HEK293 (cell line): ENCODE measurements at regions not wholly inside any gene's neighbourhood (a gene's known extent, or its start where the extent isn't known, plus 50 kb on each side); places are given as distances from the start of the nearest gene placed in this dataset.

Experiments used
- CTCF ChIA-PET: fragments of 350-600 bp; formaldehyde crosslinking; extraction: SDS; loops from one replicate; lab custom pipeline; 2021; ENCODE audit warnings: antibody characterized with exemption; lab: Yijun Ruan, JAX
- POLR2A ChIA-PET: fragments of 300-600 bp; formaldehyde crosslinking; extraction: SDS; loops from one replicate; lab custom pipeline; 2020; ENCODE audit warnings: antibody characterized with exemption, inconsistent platforms; lab: Yijun Ruan, JAX
- H3K27ac ChIP-seq: fragments of 200-500 bp; sonication (Bioruptor generic); 2 replicates; pipeline ENCODE4 v1.5.1; 2014; ENCODE audit warnings: low read depth, low read length, control low read depth, inconsistent platforms; ENCODE audit errors: extremely low read depth
- H3K36me3 ChIP-seq, 2 experiments: fragments of 200-500 bp in 1 of 2; sonication (Bioruptor generic) in 1 of 2; 1 replicate in 1 of 2; 2 replicates in 1 of 2; pipeline ENCODE4 v1.5.1; 2014 to 2017; ENCODE audit warnings: inconsistent platforms in 2 of 2, low read length in 2 of 2; ENCODE audit not compliant: control insufficient read depth in 2 of 2, insufficient read depth in 1 of 2
- H3K4me1 ChIP-seq: fragments of 200-500 bp; sonication (Bioruptor generic); 2 replicates; pipeline ENCODE4 v1.5.1; 2014; ENCODE audit warnings: mild to moderate bottlenecking, low read length, inconsistent platforms; ENCODE audit not compliant: control insufficient read depth, insufficient read depth
- H3K4me3 ChIP-seq: 2 replicates; pipeline ENCODE4 v1.5.1; 2011; ENCODE audit warnings: low read depth, mild to moderate bottlenecking, control low read depth, low read length, moderate library complexity
- H3K9me3 ChIP-seq: fragments of 200-500 bp; sonication (Bioruptor generic); 2 replicates; pipeline ENCODE4 v1.5.1; 2014; ENCODE audit warnings: low read depth, low read length, inconsistent platforms; ENCODE audit not compliant: control insufficient read depth, insufficient read depth
- HOXA7 ChIP-seq: sonication (generic); formaldehyde crosslinking; IDR thresholded peaks from 2 replicates; pipeline ENCODE4 v1.8.1; 2022; ENCODE audit warnings: missing genetic modification reagents, borderline replicate concordance
- HOXC10 ChIP-seq: sonication (generic); formaldehyde crosslinking; IDR thresholded peaks from 2 replicates; pipeline ENCODE4 v1.8.1; 2023; ENCODE audit warnings: mild to moderate bottlenecking, missing genetic modification reagents
- IKZF3 ChIP-seq: fragments of 450-650 bp; IDR thresholded peaks from 2 replicates; pipeline ENCODE4 v1.5.0; 2018; ENCODE audit warnings: missing biosample characterization, mild to moderate bottlenecking, missing genetic modification characterization, moderate library complexity
- REST ChIP-seq: fragments of 450-650 bp; formaldehyde crosslinking; IDR thresholded peaks from 2 replicates; pipeline ENCODE4 v1.5.1; 2016; ENCODE audit warnings: missing biosample characterization, missing genetic modification characterization
- SETDB1 ChIP-seq: IDR thresholded peaks from one replicate; pipeline ENCODE4 v1.6.1; 2017; ENCODE audit warnings: mild to moderate bottlenecking, low read length, moderate library complexity, mixed read lengths; ENCODE audit not compliant: insufficient read length
- SP2 ChIP-seq: fragments of 450-650 bp; formaldehyde crosslinking; IDR thresholded peaks from 2 replicates; pipeline ENCODE4 v1.5.1; 2016; ENCODE audit warnings: missing biosample characterization, missing genetic modification characterization
- TRIM28 ChIP-seq: IDR thresholded peaks from 2 replicates; pipeline ENCODE4 v1.6.1; 2011; ENCODE audit warnings: low read length, control low read depth, borderline replicate concordance
- ZNF133 ChIP-seq: fragments of 450-650 bp; formaldehyde crosslinking; IDR thresholded peaks from 2 replicates; pipeline ENCODE4 v1.5.1; 2016; ENCODE audit warnings: missing biosample characterization, missing genetic modification characterization
- ZNF148 ChIP-seq: fragments of 450-650 bp; formaldehyde crosslinking; IDR thresholded peaks from 2 replicates; pipeline ENCODE4 v1.5.0; 2017; ENCODE audit warnings: missing biosample characterization, missing genetic modification characterization, borderline replicate concordance
- ZNF202 ChIP-seq: fragments of 450-650 bp; formaldehyde crosslinking; IDR thresholded peaks from 2 replicates; pipeline ENCODE4 v1.5.1; 2016; ENCODE audit warnings: missing biosample characterization, missing genetic modification characterization, borderline replicate concordance
- ZNF274 ChIP-seq, 2 experiments: fragments of 200-500 bp in 1 of 2; fragments of 450-650 bp in 1 of 2; sonication (Bioruptor generic) in 1 of 2; formaldehyde crosslinking in 1 of 2; IDR thresholded peaks; 2 replicates each; pipeline versions ENCODE4 v1.5.1 to v1.6.1; 2014 to 2016; ENCODE audit warnings: borderline replicate concordance in 1 of 2, inconsistent platforms in 1 of 2, low read length in 1 of 2, missing biosample characterization in 1 of 2, missing genetic modification characterization in 1 of 2
- ZNF341 ChIP-seq: fragments of 450-650 bp; formaldehyde crosslinking; IDR thresholded peaks from 2 replicates; pipeline ENCODE4; 2016; ENCODE audit warnings: low read depth, missing biosample characterization, missing genetic modification characterization
- ZNF404 ChIP-seq: fragments of 450-650 bp; formaldehyde crosslinking; IDR thresholded peaks from 2 replicates; pipeline ENCODE4 v1.5.1; 2017; ENCODE audit warnings: missing biosample characterization, missing genetic modification characterization
- ZNF416 ChIP-seq: fragments of 450-650 bp; formaldehyde crosslinking; IDR thresholded peaks from 2 replicates; pipeline ENCODE4 v1.5.1; 2016; ENCODE audit warnings: missing biosample characterization, missing genetic modification characterization
- ZNF449 ChIP-seq: fragments of 450-650 bp; formaldehyde crosslinking; IDR thresholded peaks from 2 replicates; pipeline ENCODE4 v1.5.1; 2017; ENCODE audit warnings: missing biosample characterization, mild to moderate bottlenecking, missing genetic modification characterization, moderate library complexity
- ZNF473 ChIP-seq: fragments of 450-650 bp; formaldehyde crosslinking; IDR thresholded peaks from 2 replicates; pipeline ENCODE4 v1.5.1; 2017; ENCODE audit warnings: missing biosample characterization, missing genetic modification characterization
- ZNF513 ChIP-seq: fragments of 450-650 bp; IDR thresholded peaks from 2 replicates; pipeline ENCODE4 v1.5.1; 2018; ENCODE audit warnings: missing biosample characterization, missing genetic modification characterization
- ZNF600 ChIP-seq: fragments of 450-650 bp; formaldehyde crosslinking; IDR thresholded peaks from 2 replicates; pipeline ENCODE4 v1.5.1; 2016; ENCODE audit warnings: missing biosample characterization, missing genetic modification characterization
- ZNF623 ChIP-seq: fragments of 450-650 bp; formaldehyde crosslinking; IDR thresholded peaks from 2 replicates; pipeline ENCODE4 v1.5.1; 2016; ENCODE audit warnings: missing biosample characterization, missing genetic modification characterization
- ZNF645 ChIP-seq: fragments of 450-650 bp; formaldehyde crosslinking; IDR thresholded peaks from 2 replicates; pipeline ENCODE4; 2016; ENCODE audit warnings: missing biosample characterization, missing genetic modification characterization
- ZNF660 ChIP-seq: fragments of 450-650 bp; IDR thresholded peaks from 2 replicates; pipeline ENCODE4 v1.5.1; 2018; ENCODE audit warnings: missing biosample characterization, mild to moderate bottlenecking, missing genetic modification characterization
- ZNF664 ChIP-seq: fragments of 450-650 bp; formaldehyde crosslinking; IDR thresholded peaks from 2 replicates; pipeline ENCODE4 v1.5.1; 2016; ENCODE audit warnings: missing biosample characterization, missing genetic modification characterization
- ZNF777 ChIP-seq: fragments of 450-650 bp; formaldehyde crosslinking; IDR thresholded peaks from 2 replicates; pipeline ENCODE4 v1.5.1; 2017; ENCODE audit warnings: missing biosample characterization, missing genetic modification characterization, borderline replicate concordance
- ZNF830 ChIP-seq: fragments of 450-650 bp; IDR thresholded peaks from 2 replicates; pipeline ENCODE4 v1.5.0; 2018; ENCODE audit warnings: missing biosample characterization, missing genetic modification characterization, low read depth, mild to moderate bottlenecking, moderate library complexity
- ZSCAN5A ChIP-seq: fragments of 450-650 bp; formaldehyde crosslinking; IDR thresholded peaks from 2 replicates; pipeline ENCODE4 v1.5.1; 2016; ENCODE audit warnings: missing biosample characterization, missing genetic modification characterization

GRCh38 chr10:129096065-129096984 is 370.7 kb upstream of the MGMT start:
- no peaks in the 10 kb centered on the region for H3K36me3 ChIP-seq
- H3K4me1 ChIP-seq = peaks cover 12% of the 10 kb centered on the region
- no peak overlapping the region for H3K4me3 ChIP-seq
- H3K27ac ChIP-seq = no peak overlapping the region
- POLR2A ChIA-PET = no interaction called here
- CTCF ChIA-PET = no interaction called here
- no peaks in the 10 kb centered on the region for H3K9me3 ChIP-seq
- no peak for TF ChIP-seq ZNF473
- TF ChIP-seq ZNF664 (tag by site-specific recombination) = no peak
- TF ChIP-seq ZNF623 (tag by site-specific recombination) = no peak
- no peak for TF ChIP-seq ZNF274 (IDR thresholded peaks at IDR 0.05; ENCODE audit: low read length)
- TF ChIP-seq ZNF274 (tag by site-specific recombination; IDR thresholded peaks at IDR 0.05; ENCODE audit: borderline replicate concordance) = no peak
- TF ChIP-seq ZNF341 (tag by site-specific recombination) = no peak
- no peak for TF ChIP-seq ZNF830 (tag by site-specific recombination)
- no peak for TF ChIP-seq ZSCAN5A (tag by site-specific recombination)
- no peak for TF ChIP-seq ZNF133
- TF ChIP-seq HOXC10 (CRISPR knock-in tag) = no peak
- TF ChIP-seq SETDB1 = no peak
- TF ChIP-seq ZNF449 (tag by site-specific recombination) = no peak
- TF ChIP-seq ZNF202 (tag by site-specific recombination) = no peak
- TF ChIP-seq ZNF660 (tag by site-specific recombination) = no peak
- no peak for TF ChIP-seq ZNF416 (tag by site-specific recombination)
- no peak for TF ChIP-seq TRIM28
- TF ChIP-seq IKZF3 = peak; percentile 69
- no peak for TF ChIP-seq HOXA7
- no peak for TF ChIP-seq ZNF600
- no peak for TF ChIP-seq REST (tag by site-specific recombination)
- no peak for TF ChIP-seq ZNF404 (tag by site-specific recombination)
- no peak for TF ChIP-seq ZNF645
- TF ChIP-seq ZNF148 (tag by site-specific recombination) = no peak
- no peak for TF ChIP-seq ZNF513 (tag by site-specific recombination)
- TF ChIP-seq ZNF777 = no peak
- TF ChIP-seq SP2 (tag by site-specific recombination) = peak; percentile 24; the same call in 1 of the 2 replicates
